ENCODE measurements at regions not wholly inside any gene's neighbourhood (a gene's known extent, or its start where the extent isn't known, plus 50 kb on each side); places are given as distances from the start of the nearest gene placed in this dataset.
"Not testable (repeated sequence)": the region's sequence is repeated elsewhere in the genome, so short reads cannot be mapped to it uniquely, and the experiment has no call there.

GRCh38 chr15:28784347-28785163, 63.9 kb downstream of the GOLGA6L7 start:
- not testable (repeated sequence) for TF ChIP-seq POLR2A (IDR thresholded peaks at IDR 0.05; ENCODE audit: low read length); GATA1 (IDR thresholded peaks at IDR 0.05; ENCODE audit: low read depth, low read length)

Data from erythroblast (primary cell).